Esophagus mucosa (tissue), 1 donor: ENCODE measurements at regions not wholly inside any gene's neighbourhood (a gene's known extent, or its start where the extent isn't known, plus 50 kb on each side); places are given as distances from the start of the nearest gene placed in this dataset.
"Not testable (repeated sequence)": the region's sequence is repeated elsewhere in the genome, so short reads cannot be mapped to it uniquely, and the experiment has no call there.

ENCODE experiments used
- ATAC-seq: fragments of 200-7000 bp; cut with Tn5 transposase; one replicate; pipeline ENCODE4 v1.9.1; 2020
- donor health status: DM: yes; HTN: yes; CAD: no.

DNA sequence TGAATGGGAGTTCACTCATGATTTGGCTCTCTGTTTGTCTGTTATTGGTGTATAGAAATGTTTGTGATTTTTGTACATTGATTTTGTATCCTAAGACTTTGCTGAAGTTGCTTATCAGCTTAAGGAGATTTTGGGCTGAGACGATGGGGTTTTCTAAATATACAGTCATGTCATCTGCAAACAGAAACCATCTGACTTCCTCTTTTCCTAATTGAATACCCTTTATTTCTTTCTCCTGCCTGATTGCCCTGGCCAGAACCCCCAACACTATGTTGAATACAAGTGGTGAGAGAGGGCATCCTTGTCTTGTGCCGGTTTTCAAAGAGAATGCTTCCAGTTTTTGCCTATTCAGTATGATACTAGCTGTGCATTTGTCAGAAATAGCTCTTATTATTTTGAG, 261.5 kb downstream of the VAPA start:
- not testable (repeated sequence) for ATAC-seq

DNA sequence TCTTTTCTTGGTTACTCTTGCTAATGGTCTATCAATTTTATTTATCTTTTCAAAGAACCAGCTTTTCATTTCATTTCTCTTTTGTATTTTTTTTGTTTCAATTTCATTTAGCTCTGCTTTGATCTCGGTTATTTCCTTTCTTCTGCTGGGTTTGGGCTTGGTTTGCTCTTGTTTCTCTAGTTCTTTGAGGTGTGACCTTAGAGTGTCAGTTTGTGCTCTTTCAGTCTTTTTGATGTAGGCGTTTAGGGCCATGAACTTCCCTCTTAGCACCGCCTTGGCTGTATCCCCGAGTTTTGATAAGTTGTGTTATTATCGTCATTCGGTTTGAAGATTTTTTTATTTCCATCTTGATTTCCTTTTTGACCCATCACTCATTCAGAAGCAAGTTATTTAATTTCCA, 265.5 kb downstream of the VAPA start:
- not testable (repeated sequence) for ATAC-seq

DNA sequence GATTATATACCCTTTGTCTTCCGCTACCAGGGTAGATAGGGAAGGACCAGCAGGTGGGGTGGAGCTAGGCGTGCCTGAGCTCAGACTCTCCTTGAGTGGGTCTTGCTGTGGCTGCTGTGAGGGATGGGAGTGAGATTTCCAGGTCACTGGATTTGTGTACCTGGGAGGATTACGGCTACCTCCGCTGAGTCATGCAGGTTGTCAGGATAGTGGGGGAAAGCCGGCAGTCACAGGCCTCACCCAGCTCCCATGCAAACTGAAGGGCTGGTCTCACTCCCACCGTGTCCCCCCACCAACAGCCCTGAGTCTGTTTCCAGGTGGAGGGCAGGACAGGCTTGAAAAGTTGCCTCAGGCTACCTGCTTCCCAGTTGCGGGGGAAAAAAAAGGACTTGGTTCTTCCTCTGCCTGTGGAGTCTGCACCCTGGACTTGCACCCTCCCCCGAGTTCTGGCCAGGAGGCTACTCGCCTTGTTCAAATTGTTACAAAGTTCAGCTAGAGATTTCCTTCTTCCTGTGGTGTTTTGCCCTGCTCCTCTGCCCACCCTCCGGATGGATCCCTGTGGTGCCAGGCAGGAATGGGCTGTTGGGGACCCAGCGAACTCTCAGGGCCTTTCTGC, 268.3 kb downstream of the VAPA start:
- no peak for ATAC-seq

DNA sequence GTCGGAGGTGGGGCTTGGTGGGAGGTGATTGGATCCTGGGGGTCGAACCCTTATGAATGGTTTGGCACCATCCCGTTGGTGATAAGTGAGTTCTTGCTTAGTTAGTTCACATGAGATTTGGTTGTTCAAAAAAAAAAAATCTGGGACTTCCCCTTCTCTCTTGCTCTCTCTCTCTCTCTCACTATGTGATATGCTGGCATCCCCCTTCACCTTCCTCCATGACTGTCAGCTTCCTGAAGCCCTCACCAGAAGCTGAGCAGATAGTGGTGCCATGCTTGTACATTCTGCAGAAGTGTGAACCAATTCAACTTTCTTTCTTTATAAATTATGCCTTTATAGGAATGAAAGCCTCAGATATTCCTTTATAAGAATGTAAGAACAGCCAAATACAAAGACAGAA, 269.7 kb upstream of the APCDD1 start:
- ATAC-seq: no peak

DNA sequence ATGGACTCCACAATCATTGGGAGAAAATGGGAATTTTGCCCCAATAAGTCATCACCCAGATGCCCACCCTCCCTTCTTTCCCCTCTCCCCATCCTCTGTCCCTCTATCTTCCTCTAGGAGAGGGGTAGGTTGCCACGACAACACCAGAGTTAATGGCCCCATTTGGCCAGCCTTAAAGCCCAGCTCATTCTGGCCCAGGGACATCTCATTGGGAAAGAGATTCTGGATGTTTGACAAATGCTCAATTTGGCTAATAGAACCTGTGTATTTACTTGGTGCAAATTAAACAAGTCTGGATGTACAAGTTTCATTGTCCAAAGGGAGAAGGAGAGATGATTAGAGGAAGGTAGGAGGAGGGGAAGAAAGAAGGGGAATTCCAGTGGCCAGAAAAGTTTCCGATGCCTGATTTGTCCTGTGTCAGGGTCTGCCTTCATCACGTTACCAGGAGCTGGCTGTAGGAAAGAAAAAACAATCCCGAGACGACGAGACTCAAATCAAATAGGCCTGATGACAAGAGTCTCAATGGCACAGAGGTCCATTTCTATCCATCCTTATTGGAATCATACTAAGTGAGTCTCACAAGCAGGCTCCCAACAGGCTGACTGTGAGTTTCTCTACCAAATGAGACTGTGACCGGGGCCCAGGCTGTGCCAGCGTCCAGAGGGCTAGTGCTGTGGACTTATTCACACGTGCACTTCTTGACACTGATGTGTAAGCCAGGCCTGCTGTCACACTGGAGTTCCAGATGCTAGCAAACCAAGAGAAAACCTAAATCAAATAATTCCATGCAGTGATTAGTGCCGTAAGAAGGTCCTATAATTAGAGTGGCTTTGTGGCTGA, 265.2 kb upstream of the APCDD1 start:
- ATAC-seq: no peak

DNA sequence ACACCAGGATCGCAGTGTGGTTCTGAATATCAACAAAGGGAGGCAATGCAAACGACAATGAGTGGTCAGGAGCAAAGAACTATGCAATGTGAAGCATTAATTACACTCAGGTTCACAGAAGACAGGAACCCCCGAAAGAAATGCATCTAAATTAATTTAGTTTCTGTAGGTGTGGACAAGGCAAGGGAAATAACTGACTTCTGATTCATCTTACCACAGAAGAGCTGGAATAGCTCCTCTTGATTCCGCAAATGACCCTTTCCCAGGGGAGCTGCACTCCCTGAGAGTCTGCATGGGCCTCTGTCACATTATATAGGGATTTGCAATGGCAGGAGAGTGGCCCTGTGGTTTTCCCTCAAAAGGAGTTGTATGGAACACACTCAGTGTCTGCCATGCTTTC, 263.9 kb upstream of the APCDD1 start:
- ATAC-seq: no peak

DNA sequence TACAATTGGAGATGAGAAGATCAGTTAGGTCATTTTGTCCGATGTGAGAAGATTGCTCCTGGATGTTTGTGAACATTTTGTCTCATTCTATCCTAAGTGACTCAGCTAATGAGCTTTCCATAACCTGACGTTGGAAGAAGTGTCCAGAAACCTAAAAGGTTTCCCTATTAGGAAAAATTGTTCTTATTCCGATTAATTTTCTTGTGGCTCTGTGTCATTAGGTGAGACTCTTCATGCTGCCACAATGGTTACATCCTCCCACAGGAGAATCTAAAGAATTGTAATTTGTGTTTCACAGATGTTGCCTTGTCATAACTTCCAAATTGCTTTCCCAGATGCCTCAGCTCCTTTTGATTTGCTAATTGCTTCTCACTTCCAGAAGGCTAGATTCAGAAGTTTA, 261.0 kb upstream of the APCDD1 start:
- ATAC-seq: no peak

DNA sequence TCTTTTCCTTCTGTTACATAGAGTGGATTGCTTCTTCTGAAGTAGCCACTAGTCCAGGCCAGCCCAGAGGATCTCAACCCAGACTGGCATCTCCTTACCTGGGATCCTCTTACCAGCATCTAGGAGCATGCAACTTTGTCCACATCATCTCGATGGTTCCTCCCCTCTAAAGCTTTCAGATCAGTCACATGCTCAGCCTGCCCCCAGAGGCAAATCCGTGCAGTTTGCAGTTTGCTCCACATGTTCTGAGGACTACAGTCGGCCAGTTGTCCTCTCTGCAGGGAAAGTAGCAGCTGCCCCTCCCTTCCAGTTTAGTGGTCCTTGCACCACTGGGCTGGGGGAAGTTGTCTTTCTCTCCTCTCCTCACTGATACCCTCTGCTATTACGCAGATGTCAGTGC, 259.8 kb upstream of the APCDD1 start:
- ATAC-seq: no peak

DNA sequence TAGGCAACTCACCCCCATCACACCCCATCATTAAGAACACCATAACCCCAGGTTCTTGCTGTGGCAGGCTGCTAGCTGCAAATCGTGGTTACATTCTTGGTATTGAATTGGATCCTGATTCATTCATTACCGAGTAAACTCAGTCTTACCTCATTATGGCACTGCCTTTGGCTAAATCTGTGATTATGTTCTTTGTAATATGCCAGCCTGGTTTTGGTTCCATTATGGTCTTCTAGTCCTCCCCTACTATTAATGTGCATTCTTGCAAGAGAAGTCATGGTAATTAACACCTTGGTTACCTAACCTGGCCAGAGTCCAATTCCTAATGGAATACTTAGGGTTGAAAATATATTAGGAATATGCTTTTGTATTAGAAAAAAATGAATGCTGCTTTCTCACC, 258.9 kb upstream of the APCDD1 start:
- ATAC-seq: peak; percentile 70

DNA sequence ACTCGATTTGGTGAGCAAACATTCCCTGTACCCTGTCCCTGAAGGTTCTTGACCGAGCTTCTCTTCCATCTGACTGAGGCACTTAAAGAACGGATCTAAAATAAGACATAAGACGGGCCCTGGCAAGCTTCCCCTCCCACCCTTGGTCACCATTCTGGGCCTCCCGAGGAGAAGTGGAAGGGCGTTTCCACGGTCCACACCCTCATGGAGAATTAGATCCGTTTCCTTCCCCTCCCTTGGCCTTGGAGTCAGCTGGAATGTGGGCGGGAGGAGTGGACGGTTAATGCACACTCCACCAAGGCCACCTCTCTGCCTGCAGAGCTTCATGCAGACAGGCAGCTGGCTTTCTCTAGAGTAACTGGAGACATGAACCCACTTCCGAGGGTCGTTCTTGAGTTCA, 257.3 kb upstream of the APCDD1 start:
- peak; percentile 36 for ATAC-seq

DNA sequence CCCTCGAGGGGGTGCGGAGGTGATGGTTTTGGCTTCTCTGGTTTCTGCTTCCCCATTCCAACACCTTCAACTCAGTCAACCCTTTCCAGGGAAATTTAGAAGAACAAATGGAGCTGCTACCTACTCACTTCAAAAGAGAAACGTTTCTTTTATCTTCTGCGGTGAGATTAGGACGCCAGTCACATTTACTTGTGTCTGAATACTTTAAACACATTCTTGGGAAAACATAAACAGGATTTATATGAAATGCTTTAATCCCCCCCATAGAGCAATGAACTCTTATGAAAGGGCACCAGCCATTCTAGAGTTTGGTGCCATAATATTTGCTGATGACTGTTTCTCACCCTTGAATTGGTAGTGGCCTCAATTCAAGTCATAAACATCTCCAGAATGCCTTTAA, 253.2 kb upstream of the APCDD1 start:
- ATAC-seq: no peak

DNA sequence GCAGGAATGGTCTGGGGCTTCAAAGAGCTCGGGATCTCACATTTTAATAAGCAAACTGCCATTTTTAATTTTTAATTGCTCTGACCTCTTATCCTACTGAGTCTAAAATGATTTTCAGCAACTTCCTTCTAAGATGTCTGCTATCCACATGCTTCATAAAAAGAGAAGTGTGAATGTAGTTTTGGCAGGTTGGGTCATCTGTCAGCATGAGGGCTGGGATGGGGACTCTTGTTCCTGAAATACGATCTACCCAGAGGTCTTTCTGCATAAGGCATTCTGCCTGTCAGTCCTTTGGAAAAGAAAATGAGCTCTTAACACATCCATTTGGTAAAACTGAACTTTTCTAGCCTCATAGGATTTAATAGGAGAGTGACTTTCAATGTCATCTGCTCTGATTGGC, 252.8 kb upstream of the APCDD1 start:
- ATAC-seq: no peak

DNA sequence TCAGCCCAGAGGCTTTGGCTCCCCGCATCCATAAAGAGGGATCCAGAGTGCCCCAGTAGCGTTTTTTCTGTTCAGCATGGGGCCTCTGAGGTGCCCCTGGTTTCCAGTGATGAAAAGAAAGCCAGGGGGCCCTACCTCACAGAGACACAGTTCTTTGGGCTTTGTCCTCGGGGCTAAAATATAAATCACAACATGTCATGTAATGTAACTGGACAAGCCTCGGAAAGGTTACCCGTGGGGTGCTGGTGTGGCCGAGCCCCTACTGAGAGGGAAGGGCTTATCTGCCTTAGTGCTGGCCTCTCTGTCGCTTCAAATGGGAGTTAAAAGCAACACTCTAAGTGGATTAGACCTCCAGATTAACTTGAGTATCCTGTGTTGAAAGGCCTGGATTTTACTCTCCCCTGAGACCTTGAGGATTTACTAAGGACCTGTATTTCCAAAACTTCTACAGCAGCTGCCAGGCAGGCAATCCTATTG, 251.6 kb upstream of the APCDD1 start:
- ATAC-seq: no peak

DNA sequence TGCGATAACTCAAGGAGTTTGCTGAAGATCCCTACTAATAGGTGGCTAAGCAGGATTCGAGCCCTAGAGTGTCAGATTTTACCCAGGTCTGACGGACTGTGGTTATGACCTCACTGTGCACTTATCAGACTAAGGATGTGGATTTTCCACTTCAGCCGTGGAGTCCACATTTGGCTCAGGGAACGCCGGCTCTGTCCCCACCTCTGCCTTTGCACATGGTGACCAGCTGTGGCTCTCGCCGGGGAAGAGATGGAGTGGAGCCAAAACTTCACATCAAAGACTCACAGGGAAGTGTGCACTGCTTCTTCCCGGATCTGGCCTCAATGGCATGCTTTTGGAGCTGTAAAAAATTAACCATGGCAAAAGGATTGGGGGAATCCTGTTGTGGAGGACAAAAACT, 249.3 kb upstream of the APCDD1 start:
- ATAC-seq: no peak

DNA sequence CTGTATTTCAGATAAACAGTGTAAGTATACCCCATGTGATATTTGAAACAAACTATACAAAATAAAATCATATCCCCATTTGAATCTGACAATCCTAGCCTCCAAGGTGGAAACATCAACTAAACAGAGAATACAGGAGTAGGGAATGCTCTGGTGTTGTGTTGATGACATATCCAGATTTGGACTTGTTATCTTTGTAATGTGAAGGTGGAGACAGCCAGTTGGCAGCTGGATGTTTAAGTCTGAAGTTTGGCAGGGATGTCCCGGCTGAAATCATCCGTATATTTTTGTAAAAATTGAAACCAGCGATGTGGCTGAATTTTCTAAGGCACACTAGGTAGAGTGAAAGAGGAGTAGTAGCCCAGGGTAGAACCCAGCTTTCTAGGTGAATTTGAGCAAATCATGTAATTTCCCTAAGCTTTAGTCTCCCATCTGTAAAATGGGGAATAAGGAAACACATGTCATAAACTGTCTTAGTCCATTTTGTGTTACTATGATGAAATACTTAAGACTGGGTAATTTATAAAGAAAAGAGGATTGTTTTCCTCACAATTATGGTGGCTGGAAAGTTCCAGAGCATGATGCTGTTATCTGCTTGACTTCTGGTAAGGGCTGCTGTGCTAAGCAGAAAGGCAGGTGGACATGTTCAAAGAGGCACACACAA, 246.6 kb upstream of the APCDD1 start:
- ATAC-seq: no peak

DNA sequence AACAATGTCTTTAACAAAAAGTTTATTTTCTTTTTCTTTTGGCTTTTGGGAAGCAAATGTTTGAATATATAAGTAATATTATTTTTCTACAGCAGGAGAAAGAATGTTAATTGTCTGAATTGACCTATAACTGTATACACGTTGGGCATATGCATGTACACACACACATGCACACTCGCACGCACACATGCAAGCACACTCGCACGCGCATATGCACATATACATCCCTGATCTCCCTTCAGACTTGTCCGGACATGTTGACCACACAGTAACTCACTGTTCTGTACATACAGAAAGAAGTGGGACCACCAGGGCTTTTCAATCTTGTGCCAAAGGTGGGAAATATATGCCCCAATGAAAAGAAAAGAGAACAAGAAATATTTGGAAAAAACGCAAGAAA, 245.1 kb upstream of the APCDD1 start:
- no peak for ATAC-seq

DNA sequence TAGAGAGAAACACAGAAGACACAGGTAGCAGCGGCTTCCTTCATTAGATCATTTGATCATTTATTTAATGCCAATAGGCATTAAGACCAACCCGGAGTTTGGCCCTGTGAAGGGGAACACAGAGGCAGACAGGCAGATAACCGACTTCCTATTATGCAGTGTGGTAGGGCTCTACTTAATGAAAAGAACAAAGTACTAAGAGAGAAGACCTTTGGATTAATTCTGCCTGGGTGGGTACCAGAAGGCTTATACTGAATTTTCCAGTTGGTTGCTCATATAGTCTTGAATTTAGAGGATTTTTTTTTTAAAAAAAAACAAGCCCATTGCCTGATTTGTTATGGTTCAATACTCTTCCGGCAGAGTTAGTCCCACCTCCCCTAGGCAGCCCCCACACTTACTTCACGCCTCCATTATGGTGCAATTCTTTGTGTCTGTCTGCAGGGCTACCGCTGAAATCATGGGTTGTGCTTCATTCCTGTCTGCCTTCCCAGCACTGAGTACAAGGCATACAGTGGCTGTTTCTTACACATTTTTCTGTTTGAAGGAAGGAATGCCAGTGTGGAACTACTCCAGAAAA, 244.3 kb upstream of the APCDD1 start:
- no peak for ATAC-seq

DNA sequence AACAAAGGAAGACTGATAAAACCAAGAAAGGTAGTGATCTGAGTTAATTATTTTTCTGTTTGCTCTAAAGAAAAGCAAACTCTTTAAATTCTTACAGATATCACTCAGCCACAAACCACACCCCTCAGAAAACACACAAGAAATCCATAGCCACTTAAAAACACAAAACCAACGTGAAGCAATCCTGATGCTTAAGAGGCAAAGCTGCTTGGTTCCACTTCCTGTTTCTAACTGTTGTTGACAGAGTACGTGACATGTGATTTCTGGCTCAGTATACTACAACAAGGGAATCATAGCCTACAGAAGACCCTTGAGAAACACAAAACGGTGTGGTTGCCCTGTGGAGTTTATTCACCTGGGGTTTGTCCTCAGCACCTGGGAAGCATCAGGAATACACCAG, 240.9 kb upstream of the APCDD1 start:
- peak; percentile 57 for ATAC-seq

DNA sequence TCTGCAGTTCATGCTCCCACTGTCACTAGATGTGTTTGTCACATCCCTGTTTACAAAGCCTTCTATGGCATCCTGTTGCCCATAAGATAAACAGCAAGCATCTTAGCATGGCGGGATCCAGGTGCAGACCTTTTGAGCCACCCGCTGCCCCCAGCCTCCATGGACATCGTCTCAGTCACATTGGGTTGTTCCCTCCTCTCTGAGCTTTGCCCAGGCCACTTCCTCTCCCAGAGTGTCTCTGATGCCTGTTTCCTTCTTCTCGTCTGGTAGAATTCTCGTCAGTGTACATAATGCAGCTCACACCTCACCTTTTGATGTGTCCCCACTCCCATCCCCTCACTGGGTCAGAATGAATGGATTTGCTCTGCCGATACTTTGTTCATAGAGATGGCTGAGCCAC, 239.0 kb upstream of the APCDD1 start:
- no peak for ATAC-seq

DNA sequence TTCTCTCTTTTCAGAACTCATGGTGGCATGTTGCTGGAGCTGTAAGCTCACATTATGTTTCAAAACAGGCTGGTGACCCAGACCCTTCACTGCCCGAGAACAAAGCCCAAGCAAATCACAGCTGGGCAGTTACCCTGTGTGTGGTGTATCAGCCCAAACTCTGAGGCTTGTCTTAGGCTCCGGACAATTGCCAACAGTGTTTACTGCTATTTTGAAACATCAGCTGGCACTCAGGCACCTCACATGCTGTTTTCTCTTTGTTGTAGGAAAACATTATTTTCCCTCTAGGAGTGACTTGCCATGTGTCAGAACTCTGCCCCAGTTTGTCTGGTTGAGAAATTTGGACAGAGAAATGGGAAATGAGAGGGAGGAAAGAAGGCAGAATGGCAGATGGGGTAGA, 237.6 kb upstream of the APCDD1 start:
- ATAC-seq: no peak

DNA sequence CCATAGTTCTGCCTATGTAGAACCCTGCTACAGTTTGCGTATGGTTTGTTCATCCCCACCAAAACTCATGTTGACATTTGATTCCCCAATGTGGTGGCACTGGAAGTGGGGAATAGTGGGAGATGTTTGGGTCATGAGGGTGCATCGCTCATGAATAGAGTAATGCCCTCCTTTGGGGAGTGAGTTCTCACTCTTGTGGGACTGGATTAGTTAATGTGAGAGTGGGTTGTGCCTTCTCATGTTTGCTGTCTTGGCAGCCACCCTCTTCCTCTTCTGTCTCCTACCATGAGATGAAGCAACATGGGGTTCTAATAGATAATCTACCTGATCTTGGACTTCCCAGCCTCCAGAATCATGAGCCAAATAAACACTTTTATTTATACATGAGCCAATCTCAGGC, 237.2 kb upstream of the APCDD1 start:
- ATAC-seq: no peak

DNA sequence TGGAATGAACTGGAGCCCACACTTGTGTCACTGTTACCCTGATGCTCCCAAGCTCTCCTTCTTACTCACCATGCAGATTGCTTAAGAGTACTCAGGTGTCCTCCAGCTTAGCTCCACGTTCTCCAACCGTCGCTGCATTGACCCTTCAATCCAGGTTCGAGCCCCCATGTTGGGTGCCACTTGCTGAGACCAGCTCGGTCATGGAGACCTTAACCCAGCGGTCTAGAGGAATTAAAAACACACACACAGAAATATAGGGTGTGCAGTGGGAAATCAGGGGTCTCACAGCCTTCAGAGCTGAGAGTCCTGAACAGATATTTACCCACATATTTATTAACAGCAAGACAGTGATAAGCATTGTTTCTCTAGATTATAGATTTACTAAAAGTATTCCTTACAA, 229.1 kb upstream of the APCDD1 start:
- no peak for ATAC-seq

DNA sequence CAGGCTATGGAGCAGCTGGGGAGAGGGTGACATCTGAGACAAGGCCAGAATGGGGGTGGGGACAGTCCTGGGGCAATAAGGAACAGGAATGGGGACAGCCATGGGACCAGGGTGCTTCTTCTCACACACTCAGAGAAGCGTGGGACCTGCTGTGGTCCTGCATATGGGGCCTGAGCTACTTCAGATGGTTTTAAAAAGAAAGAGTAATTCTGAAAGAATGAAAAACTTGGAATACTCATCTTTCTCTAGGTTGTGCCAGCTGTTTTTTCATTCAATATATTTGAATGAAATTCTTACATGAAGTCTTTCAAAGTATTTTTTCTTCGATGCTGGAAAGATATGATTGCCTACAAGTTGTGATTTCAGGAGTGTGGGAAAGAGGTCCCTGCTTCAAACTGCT, 227.5 kb upstream of the APCDD1 start:
- no peak for ATAC-seq

DNA sequence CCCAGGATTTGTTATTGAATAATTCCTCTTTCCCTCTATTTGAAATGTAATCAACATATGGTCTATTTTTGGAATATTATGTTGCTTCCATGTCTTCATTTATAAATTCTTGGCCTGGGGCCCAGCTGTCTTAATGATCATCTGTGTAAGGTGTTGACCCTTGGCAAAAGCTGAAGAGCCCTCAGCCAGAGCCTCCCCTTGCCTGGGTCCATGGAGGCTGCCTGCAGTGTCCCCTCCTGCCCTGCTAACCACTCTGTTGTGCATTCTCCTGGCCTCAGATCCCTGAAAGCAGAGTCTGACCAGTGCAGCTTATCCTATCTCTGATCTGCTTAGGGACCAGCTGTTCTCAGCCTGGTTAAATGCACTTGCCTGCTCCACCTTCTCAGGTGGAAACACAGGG, 226.1 kb upstream of the APCDD1 start:
- ATAC-seq: no peak
